ENCODE measurements at regions not wholly inside any gene's neighbourhood (a gene's known extent, or its start where the extent isn't known, plus 50 kb on each side); places are given as distances from the start of the nearest gene placed in this dataset.

- Histone ChIP-seq H2AFZ (ENCODE audit: control insufficient read depth, low read length) (no peak overlapping the region), H3K9ac (ENCODE audit: control insufficient read depth, extremely low read depth, insufficient read depth, low read length) (no peak overlapping the region), H3K27ac (ENCODE audit: control insufficient read depth, insufficient read depth, low read length) (no peak overlapping the region), H3K4me3 (ENCODE audit: control insufficient read depth in 2 of 3, extremely low read depth in 1 of 3, insufficient read depth in 2 of 3, low read depth in 1 of 3, low read length in 3 of 3) (no peak overlapping the region), H3K9me1 (ENCODE audit: control insufficient read depth, extremely low read depth, insufficient read depth, low read length) (no peaks in the 10 kb centered on the region), H3K4me2 (ENCODE audit: control insufficient read depth, extremely low read depth, insufficient read depth, low read depth, low read length) (no peak overlapping the region), H3K4me1 (ENCODE audit: control insufficient read depth, extremely low read depth, insufficient read depth, low read length) (peaks cover 8% of the 10 kb centered on the region), H3K27me3 (ENCODE audit: control insufficient read depth, extremely low read depth, insufficient read depth, low read length) (no peaks in the 10 kb centered on the region), H3K79me2 (ENCODE audit: control insufficient read depth, insufficient read depth, low read length) (no peaks in the 10 kb centered on the region), H3K36me3 (ENCODE audit: control insufficient read depth in 2 of 2, extremely low read depth in 1 of 2, insufficient read depth in 2 of 2, low read length in 2 of 2) (no peaks in the 10 kb centered on the region), H3K9me3 (ENCODE audit: control insufficient read depth, low read depth, low read length) (no peaks in the 10 kb centered on the region), H4K20me1 (ENCODE audit: control insufficient read depth, extremely low read depth, insufficient read depth, low read length) (no peaks in the 10 kb centered on the region)
- dilution Hi-C loops (cut with MboI; ENCODE audit: extremely low pct_ligation_motif_present, low sequenced_read_pairs) = no loop called here
- DNase-seq (ENCODE audit: low read depth, low spot score) = no peak
- no peak for FAIRE-seq
- TF ChIP-seq EZH2 (IDR thresholded peaks at IDR 0.05; ENCODE audit: low read length) = no peak
- TF ChIP-seq CTCF (optimal IDR thresholded peaks at IDR 0.05 in 1 of 3, IDR thresholded peaks at IDR 0.05 in 1 of 3, conservative IDR thresholded peaks at IDR 0.05 in 1 of 3; ENCODE audit: extremely low read depth in 1 of 3, insufficient read depth in 2 of 3, low read length in 3 of 3) = no peak
Observed at GRCh38 chr7:131174855-131175254, 152.8 kb upstream of the MKLN1 start.

GRCh38 chr7:131182446-131183058, 145.1 kb upstream of the MKLN1 start:
- Histone ChIP-seq H3K9ac (ENCODE audit: control insufficient read depth, extremely low read depth, insufficient read depth, low read length) (no peak overlapping the region), H3K4me2 (ENCODE audit: control insufficient read depth, extremely low read depth, insufficient read depth, low read depth, low read length) (no peak overlapping the region)

More at GRCh38 chr7:131182446-131183058, 145.1 kb upstream of the MKLN1 start:
- Histone ChIP-seq H3K4me1 (ENCODE audit: control insufficient read depth, extremely low read depth, insufficient read depth, low read length) (peaks cover 10% of the 10 kb centered on the region), H3K27me3 (ENCODE audit: control insufficient read depth, extremely low read depth, insufficient read depth, low read length) (no peaks in the 10 kb centered on the region), H3K36me3 (ENCODE audit: control insufficient read depth in 2 of 2, extremely low read depth in 1 of 2, insufficient read depth in 2 of 2, low read length in 2 of 2) (no peaks in the 10 kb centered on the region), H3K9me1 (ENCODE audit: control insufficient read depth, extremely low read depth, insufficient read depth, low read length) (no peaks in the 10 kb centered on the region), H2AFZ (ENCODE audit: control insufficient read depth, low read length) (no peak overlapping the region), H3K27ac (ENCODE audit: control insufficient read depth, insufficient read depth, low read length) (no peak overlapping the region), H3K79me2 (ENCODE audit: control insufficient read depth, insufficient read depth, low read length) (no peaks in the 10 kb centered on the region), H3K4me3 (ENCODE audit: control insufficient read depth in 2 of 3, extremely low read depth in 1 of 3, insufficient read depth in 2 of 3, low read depth in 1 of 3, low read length in 3 of 3) (no peak overlapping the region), H3K9me3 (ENCODE audit: control insufficient read depth, low read depth, low read length) (peaks cover 3% of the 10 kb centered on the region), H4K20me1 (ENCODE audit: control insufficient read depth, extremely low read depth, insufficient read depth, low read length) (no peaks in the 10 kb centered on the region)
- no peak for DNase-seq (ENCODE audit: low read depth, low spot score)
- FAIRE-seq = no peak
- no peak for TF ChIP-seq CTCF (optimal IDR thresholded peaks at IDR 0.05 in 1 of 3, IDR thresholded peaks at IDR 0.05 in 1 of 3, conservative IDR thresholded peaks at IDR 0.05 in 1 of 3; ENCODE audit: extremely low read depth in 1 of 3, insufficient read depth in 2 of 3, low read length in 3 of 3)
- no peak for TF ChIP-seq EZH2 (IDR thresholded peaks at IDR 0.05; ENCODE audit: low read length)
- dilution Hi-C loops (cut with MboI; ENCODE audit: extremely low pct_ligation_motif_present, low sequenced_read_pairs) = no loop called here

Measured in keratinocyte (primary cell).